Femur (tissue), 1 donor: ENCODE measurements at regions not wholly inside any gene's neighbourhood (a gene's known extent, or its start where the extent isn't known, plus 50 kb on each side); places are given as distances from the start of the nearest gene placed in this dataset.
"Not testable (repeated sequence)": the region's sequence is repeated elsewhere in the genome, so short reads cannot be mapped to it uniquely, and the experiment has no call there.

Source experiments
- DNase-seq: peaks from one replicate; pipeline ENCODE4 v3.0.0-alpha.2; 2017

DNA sequence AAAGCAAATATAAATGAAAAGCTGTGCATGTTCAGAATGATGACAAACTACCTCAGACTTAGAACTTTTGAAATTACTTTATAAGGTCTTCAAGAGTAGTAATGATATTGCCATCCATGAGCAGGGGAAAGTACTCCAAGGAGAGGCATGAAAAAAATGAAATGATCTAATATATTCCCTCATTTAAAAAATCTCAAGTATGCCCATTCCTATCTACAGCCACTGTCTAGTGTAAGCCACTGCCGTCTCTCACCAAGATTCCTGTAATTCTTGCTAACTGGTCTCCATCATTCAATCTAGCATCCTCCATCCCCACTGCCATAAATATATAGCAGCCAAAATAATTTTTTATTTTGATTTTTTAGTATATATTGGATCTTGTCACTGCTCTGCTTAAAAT lies 258.8 kb downstream of the PLOD2 start:
- DNase-seq, result no peak

DNA sequence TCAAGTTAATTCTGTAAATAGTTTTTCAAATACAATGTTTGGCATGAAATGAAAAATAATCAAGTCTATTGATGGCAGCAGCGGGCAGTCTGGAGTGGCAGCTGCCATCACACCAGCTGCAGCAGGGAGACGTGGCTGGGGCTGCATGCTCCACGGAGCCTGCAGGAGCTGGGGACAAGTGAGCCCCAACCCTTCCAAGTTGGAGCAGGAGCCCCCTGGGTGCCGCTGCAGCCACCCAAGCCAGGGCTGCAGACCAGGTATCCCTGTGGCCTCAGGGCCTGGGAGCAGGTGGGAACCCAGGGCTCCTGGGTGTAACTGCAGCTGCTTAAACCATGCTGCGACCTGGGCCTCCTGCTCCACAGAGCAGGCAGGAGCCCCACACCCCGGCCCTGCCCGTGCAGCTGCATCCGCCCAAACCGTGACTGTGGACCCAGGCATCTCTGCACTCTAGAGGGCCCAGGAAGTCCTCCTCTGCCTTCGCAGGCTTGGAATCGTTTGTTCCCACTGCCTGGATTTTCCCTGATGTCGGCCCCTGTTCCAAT lies 257.4 kb downstream of the PLOD2 start:
- no peak for DNase-seq

GRCh38 chr3:145904138-145904537 lies 256.8 kb downstream of the PLOD2 start:
- DNase-seq, result no peak

- DNase-seq, result no peak
Measured at GRCh38 chr3:145906301-145906700, 254.7 kb downstream of the PLOD2 start.

GRCh38 chr3:145906755-145907154 lies 254.2 kb downstream of the PLOD2 start:
- DNase-seq, result peak; percentile 61

DNA sequence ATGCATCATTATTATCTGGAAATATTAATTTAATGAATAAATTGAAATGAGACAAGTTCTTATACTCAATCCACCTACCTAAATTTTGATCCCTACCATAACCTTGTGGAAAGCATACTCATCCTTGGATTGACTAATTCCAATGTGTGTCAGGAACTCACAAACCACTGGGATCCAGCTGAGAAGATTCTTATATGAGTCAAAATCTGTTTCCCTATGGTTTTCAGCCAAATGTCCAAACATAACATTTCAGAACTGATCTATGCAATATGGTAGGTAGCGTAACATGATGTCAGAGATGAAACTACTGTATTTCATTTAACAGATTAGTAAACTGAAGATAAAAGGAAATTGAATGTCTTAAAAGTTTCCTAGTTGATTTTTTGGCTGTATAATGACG lies 250.0 kb downstream of the PLOD2 start:
- DNase-seq, result no peak

- DNase-seq, result no peak
Measured at GRCh38 chr3:145915787-145916186, 245.2 kb downstream of the PLOD2 start.

DNA sequence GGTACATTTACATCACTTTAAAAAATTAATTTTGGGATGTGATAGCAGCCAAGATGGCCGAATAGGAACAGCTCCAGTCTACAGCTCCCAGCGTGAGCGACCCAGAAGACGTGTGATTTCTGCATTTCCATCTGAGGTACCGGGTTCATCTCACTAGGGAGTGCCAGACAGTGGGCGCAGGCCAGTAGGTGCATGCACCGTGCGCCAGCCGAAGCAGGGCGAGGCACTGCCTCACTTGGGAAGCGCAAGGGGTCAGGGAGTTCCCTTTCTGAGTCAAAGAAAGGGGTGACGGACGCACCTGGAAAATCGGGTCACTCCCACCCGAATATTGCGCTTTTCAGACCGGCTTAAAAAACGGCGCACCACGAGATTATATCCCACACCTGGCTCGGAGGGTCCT lies 233.2 kb downstream of the PLOD2 start:
- DNase-seq, result not testable (repeated sequence)

- DNase-seq, result no peak
Measured at GRCh38 chr3:145936971-145937370, 224.0 kb downstream of the PLOD2 start.

DNA sequence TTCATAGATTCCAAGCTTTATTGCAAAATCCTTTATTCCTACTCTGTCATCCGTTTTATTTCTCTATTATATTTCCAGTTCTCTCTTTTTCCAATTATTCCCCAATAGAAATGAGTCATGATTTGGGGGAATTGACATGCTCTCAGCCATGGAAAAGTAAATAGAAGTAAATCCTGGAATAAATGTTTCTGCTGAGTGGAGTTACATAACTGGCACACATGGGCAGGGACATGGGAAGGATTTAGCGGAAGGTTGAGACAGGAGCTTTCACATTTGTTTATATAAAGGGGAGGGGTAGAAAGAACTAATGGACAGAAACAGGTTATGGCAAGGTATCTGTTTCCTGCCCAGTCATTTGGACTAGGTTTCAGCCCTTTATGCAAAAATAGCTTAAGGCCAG lies 221.6 kb downstream of the PLOD2 start:
- no peak for DNase-seq

DNA sequence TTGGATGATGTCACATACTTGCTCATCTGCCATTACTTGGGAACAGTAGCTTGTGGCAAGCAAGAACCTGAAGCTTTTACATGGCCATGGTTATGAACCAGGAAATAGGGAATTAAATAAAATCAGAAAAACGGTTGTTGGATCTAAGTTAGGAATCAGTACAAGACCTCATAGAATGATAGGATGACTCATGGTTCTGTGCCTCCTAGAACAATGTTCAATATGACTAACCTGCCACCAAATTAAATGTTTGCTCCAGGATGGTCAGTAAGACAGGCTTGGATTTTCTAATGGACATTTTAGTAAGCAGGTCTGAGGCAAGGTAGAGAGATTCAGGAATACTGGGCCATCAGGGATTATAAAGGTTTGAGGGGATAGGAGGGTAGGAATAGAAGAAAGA lies 218.9 kb downstream of the PLOD2 start:
- no peak for DNase-seq

DNA sequence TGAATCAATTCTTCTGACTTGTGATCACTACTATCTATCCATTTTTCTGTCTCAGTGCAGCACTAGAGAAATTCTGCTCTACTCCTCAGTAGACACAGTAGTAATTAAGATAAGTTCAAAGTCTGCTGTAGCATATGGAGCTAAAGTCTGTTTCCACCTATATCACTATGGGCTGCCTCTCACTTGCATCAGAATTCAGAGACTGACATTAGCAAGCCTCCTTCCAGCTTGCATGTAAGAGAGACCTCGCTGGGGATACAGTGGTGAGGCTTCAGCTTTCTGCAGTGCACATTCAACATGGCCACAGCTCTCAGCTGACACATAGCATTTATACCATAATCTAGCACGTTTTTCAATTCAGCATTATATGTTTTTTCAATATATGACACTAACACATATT lies 217.0 kb downstream of the PLOD2 start:
- DNase-seq, result no peak

- DNase-seq, result no peak
Measured at GRCh38 chr3:145951441-145951840, 209.5 kb downstream of the PLOD2 start.

DNA sequence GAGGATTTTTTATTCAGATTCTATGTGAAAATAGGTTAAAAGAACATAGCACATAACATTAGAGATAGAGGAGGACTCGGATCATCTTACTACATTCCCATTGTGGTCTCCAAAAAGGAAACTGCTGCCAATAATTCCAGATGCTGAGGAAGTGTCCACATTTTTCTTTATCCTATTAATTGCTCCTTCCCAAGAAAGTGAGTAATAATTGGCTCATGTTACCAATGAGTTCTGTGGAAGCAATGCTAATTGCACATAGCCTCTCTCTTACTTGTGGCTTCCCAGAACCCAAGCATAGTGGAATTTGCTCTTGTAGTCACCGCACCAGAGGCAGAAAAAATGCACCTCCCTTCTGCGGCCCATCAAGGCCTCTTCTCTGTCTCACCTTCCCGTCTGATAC lies 208.4 kb downstream of the PLOD2 start:
- no peak for DNase-seq

DNA sequence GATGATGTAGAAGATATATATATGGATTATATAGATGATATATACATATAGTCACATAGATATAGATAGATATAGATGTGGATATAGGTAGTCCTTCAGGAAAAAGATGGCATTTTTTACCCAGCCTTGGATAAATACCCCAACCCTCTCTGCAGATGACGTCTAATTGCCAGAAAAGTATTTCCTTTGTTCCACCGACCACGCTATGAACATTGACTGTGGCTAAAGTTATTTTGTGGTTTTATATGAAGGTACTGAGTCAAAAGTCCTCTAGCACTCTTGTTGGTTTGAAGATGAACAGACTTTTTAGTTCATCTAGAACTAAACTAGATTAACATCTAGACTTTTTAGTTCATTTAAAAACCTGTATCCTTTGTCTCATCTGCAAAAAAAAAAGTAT lies 207.7 kb downstream of the PLOD2 start:
- no peak for DNase-seq

DNA sequence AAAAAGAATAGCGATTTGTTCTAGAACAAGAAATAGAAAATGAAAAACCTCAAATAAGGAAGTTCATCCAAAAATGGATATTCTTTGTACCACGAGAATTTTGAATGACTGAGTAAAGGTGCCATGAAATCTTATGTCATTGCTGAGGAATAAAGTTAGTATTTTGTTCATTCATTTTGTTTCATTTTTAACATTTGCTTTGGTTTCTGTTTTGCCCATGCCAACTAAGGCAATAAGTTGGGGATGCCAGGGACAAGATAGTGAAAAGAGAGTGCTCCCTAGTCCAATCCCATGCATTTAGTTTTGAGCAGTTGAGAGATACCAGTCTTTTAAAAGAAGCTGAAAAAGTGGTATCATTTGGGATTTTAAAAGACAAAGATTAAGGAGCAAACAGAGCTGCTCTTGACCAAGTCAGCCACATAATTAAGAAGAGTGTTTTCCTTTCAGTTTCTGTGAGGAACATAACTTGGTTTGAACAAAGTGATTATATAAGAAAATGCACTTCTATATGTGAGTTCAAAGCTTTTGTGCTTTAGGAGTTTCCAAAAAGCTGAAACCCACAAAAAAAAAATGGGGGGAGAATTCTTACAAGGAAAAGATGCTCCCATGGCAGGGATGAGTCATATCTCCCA lies 201.4 kb downstream of the PLOD2 start:
- DNase-seq, result no peak

DNA sequence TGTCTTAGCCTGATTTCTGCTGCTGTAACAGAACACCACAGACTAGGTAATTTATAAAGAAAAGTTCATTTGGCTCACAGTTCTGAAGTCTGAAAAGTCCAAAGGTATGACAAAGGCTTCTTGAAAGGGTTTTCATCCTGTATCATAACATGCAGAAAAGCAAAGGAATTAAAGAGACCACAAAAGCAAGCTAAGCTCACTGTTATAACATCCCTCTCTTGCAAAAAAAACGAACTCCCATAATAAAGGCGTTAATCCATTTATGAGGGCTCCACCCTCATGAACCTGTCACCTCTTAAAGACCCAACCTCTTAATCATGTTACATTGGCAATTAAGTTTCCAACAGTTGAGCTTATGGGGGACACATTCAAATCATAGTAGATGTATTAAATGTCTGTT lies 197.9 kb downstream of the PLOD2 start:
- DNase-seq, result no peak

GRCh38 chr3:145967043-145967442 lies 193.9 kb downstream of the PLOD2 start:
- no peak for DNase-seq

GRCh38 chr3:145971186-145971585 lies 189.8 kb downstream of the PLOD2 start:
- DNase-seq, result no peak

- no peak for DNase-seq
Measured at GRCh38 chr3:145972851-145973250, 188.1 kb downstream of the PLOD2 start.

- DNase-seq, result no peak
Measured at GRCh38 chr3:145981056-145981455, 179.9 kb downstream of the PLOD2 start.

DNA sequence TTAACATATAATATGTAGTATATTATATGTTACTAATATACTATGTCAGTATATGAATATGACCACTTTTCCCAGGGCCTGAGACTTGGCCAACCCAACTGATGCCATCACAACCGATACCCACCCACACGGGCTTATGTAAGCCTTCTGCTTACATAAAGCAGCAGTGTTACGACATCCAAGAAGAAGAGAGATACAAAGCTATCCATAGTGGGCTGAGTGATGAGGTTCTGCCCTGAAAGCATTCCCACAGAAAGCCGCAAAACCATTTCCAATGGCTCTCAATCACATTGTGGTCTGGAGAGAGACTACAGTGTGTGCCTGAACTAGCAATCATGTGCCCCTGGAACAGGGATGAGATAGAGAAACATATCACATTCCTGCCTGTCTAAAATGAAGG lies 177.9 kb downstream of the PLOD2 start:
- no peak for DNase-seq
